GM23338 (cell line): ENCODE measurements at regions not wholly inside any gene's neighbourhood (a gene's known extent, or its start where the extent isn't known, plus 50 kb on each side); places are given as distances from the start of the nearest gene placed in this dataset.

Experiments
- ATAC-seq: fragments of 200-7000 bp; cut with Tn5 transposase; 3 replicates; pipeline ENCODE4 v1.9.1; 2020
- DNase-seq: peaks from one replicate; pipeline ENCODE4 v3.0.0-alpha.2; 2015; ENCODE audit warnings: low spot score
- H2AFZ ChIP-seq: fragments of 200-600 bp; sonication (generic); 2 replicates; pipeline ENCODE4 v1.8.0; 2016; ENCODE audit warnings: antibody characterized with exemption, mild to moderate bottlenecking, moderate library complexity
- H3F3A ChIP-seq: fragments of 200-600 bp; sonication (generic); replicated peaks from 2 replicates; pipeline ENCODE4 v1.8.0; 2017; ENCODE audit warnings: antibody characterized with exemption, mixed run types, low read depth
- H3K27ac ChIP-seq: fragments of 200-600 bp; sonication (generic); 2 replicates; pipeline ENCODE4 v1.6.1; 2016; ENCODE audit warnings: low read depth
- H3K27me3 ChIP-seq: fragments of 200-600 bp; sonication (generic); 2 replicates; pipeline ENCODE4 v1.8.0; 2016; ENCODE audit warnings: mild to moderate bottlenecking, mixed run types, moderate library complexity; ENCODE audit not compliant: insufficient read depth
- H3K36me3 ChIP-seq: fragments of 200-600 bp; sonication (generic); 2 replicates; pipeline ENCODE4 v1.8.0; 2016; ENCODE audit warnings: mild to moderate bottlenecking; ENCODE audit not compliant: insufficient read depth
- H3K4me1 ChIP-seq: fragments of 200-600 bp; sonication (generic); 2 replicates; pipeline ENCODE4 v1.8.0; 2016; ENCODE audit warnings: mild to moderate bottlenecking, moderate library complexity; ENCODE audit not compliant: insufficient read depth
- H3K4me2 ChIP-seq: fragments of 200-600 bp; sonication (generic); 2 replicates; pipeline ENCODE4 v1.7.1; 2017; ENCODE audit warnings: mixed run types
- H3K4me3 ChIP-seq: fragments of 200-600 bp; sonication (generic); 2 replicates; pipeline ENCODE4 v1.6.1; 2016; ENCODE audit warnings: mixed run types
- H3K79me2 ChIP-seq: fragments of 200-600 bp; sonication (generic); replicated peaks from 2 replicates; pipeline ENCODE4 v1.8.0; 2017; ENCODE audit warnings: mild to moderate bottlenecking; ENCODE audit not compliant: insufficient read depth
- H3K9me2 ChIP-seq: fragments of 200-600 bp; sonication (generic); 2 replicates; pipeline ENCODE4 v1.8.0; 2017; ENCODE audit not compliant: insufficient read depth
- H4K20me1 ChIP-seq: fragments of 200-600 bp; sonication (generic); replicated peaks from 2 replicates; pipeline ENCODE4 v1.8.0; 2017; ENCODE audit warnings: mild to moderate bottlenecking; ENCODE audit not compliant: insufficient read depth
- H3K27ac Mint-ChIP-seq: 2 replicates; pipeline ENCODE4 v1.8.0; 2020; ENCODE audit warnings: inconsistent platforms, mild to moderate bottlenecking, moderate library complexity, mixed read lengths
- H3K27me3 Mint-ChIP-seq: 3 replicates; pipeline ENCODE4 v1.8.0; 2022; ENCODE audit warnings: low read depth, mild to moderate bottlenecking, moderate library complexity, mixed read lengths, inconsistent platforms; ENCODE audit not compliant: insufficient read depth, poor library complexity
- H3K36me3 Mint-ChIP-seq: 3 replicates; pipeline ENCODE4 v1.8.0; 2021; ENCODE audit warnings: low read depth, mild to moderate bottlenecking, inconsistent platforms, moderate library complexity, mixed read lengths
- H3K4me1 Mint-ChIP-seq: 3 replicates; pipeline ENCODE4 v1.8.0; 2020; ENCODE audit warnings: mild to moderate bottlenecking, inconsistent platforms, mixed read lengths
- H3K4me3 Mint-ChIP-seq: 3 replicates; pipeline ENCODE4 v1.8.0; 2021; ENCODE audit warnings: moderate library complexity, mild to moderate bottlenecking, inconsistent platforms, mixed read lengths
- H3K9me3 Mint-ChIP-seq: 3 replicates; pipeline ENCODE4 v1.8.0; 2020; ENCODE audit warnings: moderate library complexity, mild to moderate bottlenecking, inconsistent platforms, mixed read lengths
- CREB1 ChIP-seq: fragments of 250-450 bp; sonication (Bioruptor Pico); IDR thresholded peaks from 2 replicates; pipeline ENCODE4 v1.5.0; 2020; ENCODE audit warnings: low read depth, mild to moderate bottlenecking, moderate library complexity
- ETS1 ChIP-seq: IDR thresholded peaks from 2 replicates; pipeline ENCODE4 v1.6.1; 2016; ENCODE audit warnings: antibody characterized with exemption
- EZH2 ChIP-seq: fragments of 200-600 bp; sonication (generic); IDR thresholded peaks from one replicate; pipeline ENCODE4 v1.8.0; 2017; ENCODE audit warnings: antibody characterized with exemption, mild to moderate bottlenecking, low read depth; ENCODE audit not compliant: unreplicated experiment
- EZH2phosphoT487 ChIP-seq: fragments of 200-600 bp; sonication (generic); IDR thresholded peaks from one replicate; pipeline ENCODE4 v1.8.1; 2018; ENCODE audit warnings: antibody characterized with exemption; ENCODE audit not compliant: unreplicated experiment
- NANOG ChIP-seq: IDR thresholded peaks from 2 replicates; pipeline ENCODE4 v1.6.1; 2016; ENCODE audit warnings: antibody characterized with exemption, borderline replicate concordance
- POLR2AphosphoS5 ChIP-seq: IDR thresholded peaks from 2 replicates; pipeline ENCODE4 v1.6.1; 2016; ENCODE audit warnings: antibody characterized with exemption, low read depth
- STAT1 ChIP-seq: IDR thresholded peaks from one replicate; pipeline ENCODE4 v1.6.1; 2016; ENCODE audit warnings: antibody characterized with exemption; ENCODE audit not compliant: unreplicated experiment
- ZNF114 ChIP-seq: fragments of 250-450 bp; sonication (Bioruptor Pico); IDR thresholded peaks from 2 replicates; pipeline ENCODE4 v1.5.0; 2020; ENCODE audit warnings: mild to moderate bottlenecking, moderate library complexity
- TF ChIP-seq, protein P1 (sequence below): fragments of 250-450 bp; sonication (Bioruptor Pico); IDR thresholded peaks from 2 replicates; pipeline ENCODE4 v1.5.0; 2020; ENCODE audit warnings: mild to moderate bottlenecking, moderate library complexity
- TF ChIP-seq, protein P2 (sequence below): IDR thresholded peaks from one replicate; pipeline ENCODE4 v1.6.1; 2018; ENCODE audit warnings: antibody characterized with exemption; ENCODE audit not compliant: unreplicated experiment

DNA sequence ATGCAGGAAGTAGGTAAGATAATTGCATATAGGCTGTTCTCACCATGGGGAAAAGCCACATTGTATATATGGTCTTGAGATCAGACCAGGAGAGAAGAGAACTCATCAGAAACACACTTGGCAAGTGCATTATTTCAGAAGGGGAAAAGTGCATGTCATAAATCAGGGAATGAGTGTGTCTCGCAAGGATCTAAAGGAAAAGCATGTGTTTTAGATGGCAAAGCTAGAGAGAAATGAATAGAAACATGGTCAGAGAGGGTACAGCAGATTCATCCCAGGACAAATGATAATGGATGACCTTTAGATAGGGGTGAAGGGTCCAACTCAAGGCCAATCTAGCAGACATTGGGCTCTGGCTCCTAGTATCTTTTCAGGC is 230.2 kb upstream of the NAV3 start (continued):
- TF ChIP-seq, protein P1, sequence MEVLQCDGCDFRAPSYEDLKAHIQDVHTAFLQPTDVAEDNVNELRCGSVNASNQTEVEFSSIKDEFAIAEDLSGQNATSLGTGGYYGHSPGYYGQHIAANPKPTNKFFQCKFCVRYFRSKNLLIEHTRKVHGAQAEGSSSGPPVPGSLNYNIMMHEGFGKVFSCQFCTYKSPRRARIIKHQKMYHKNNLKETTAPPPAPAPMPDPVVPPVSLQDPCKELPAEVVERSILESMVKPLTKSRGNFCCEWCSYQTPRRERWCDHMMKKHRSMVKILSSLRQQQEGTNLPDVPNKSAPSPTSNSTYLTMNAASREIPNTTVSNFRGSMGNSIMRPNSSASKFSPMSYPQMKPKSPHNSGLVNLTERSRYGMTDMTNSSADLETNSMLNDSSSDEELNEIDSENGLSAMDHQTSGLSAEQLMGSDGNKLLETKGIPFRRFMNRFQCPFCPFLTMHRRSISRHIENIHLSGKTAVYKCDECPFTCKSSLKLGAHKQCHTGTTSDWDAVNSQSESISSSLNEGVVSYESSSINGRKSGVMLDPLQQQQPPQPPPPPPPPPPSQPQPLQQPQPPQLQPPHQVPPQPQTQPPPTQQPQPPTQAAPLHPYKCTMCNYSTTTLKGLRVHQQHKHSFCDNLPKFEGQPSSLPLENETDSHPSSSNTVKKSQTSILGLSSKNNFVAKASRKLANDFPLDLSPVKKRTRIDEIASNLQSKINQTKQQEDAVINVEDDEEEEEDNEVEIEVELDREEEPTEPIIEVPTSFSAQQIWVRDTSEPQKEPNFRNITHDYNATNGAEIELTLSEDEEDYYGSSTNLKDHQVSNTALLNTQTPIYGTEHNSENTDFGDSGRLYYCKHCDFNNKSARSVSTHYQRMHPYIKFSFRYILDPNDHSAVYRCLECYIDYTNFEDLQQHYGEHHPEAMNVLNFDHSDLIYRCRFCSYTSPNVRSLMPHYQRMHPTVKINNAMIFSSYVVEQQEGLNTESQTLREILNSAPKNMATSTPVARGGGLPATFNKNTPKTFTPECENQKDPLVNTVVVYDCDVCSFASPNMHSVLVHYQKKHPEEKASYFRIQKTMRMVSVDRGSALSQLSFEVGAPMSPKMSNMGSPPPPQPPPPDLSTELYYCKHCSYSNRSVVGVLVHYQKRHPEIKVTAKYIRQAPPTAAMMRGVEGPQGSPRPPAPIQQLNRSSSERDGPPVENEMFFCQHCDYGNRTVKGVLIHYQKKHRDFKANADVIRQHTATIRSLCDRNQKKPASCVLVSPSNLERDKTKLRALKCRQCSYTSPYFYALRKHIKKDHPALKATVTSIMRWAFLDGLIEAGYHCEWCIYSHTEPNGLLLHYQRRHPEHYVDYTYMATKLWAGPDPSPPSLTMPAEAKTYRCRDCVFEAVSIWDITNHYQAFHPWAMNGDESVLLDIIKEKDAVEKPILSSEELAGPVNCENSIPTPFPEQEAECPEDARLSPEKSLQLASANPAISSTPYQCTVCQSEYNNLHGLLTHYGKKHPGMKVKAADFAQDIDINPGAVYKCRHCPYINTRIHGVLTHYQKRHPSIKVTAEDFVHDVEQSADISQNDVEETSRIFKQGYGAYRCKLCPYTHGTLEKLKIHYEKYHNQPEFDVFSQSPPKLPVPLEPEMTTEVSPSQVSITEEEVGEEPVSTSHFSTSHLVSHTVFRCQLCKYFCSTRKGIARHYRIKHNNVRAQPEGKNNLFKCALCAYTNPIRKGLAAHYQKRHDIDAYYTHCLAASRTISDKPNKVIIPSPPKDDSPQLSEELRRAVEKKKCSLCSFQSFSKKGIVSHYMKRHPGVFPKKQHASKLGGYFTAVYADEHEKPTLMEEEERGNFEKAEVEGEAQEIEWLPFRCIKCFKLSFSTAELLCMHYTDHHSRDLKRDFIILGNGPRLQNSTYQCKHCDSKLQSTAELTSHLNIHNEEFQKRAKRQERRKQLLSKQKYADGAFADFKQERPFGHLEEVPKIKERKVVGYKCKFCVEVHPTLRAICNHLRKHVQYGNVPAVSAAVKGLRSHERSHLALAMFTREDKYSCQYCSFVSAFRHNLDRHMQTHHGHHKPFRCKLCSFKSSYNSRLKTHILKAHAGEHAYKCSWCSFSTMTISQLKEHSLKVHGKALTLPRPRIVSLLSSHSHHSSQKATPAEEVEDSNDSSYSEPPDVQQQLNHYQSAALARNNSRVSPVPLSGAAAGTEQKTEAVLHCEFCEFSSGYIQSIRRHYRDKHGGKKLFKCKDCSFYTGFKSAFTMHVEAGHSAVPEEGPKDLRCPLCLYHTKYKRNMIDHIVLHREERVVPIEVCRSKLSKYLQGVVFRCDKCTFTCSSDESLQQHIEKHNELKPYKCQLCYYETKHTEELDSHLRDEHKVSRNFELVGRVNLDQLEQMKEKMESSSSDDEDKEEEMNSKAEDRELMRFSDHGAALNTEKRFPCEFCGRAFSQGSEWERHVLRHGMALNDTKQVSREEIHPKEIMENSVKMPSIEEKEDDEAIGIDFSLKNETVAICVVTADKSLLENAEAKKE (CRISPR knock-in tag), result no peak
- TF ChIP-seq POLR2AphosphoS5 (no peak), ZNF114 (CRISPR knock-in tag) (no peak), NANOG (no peak), EZH2 (no peak), EZH2phosphoT487 (no peak), ETS1 (no peak)

- H3K4me3 Mint-ChIP-seq, result no peak overlapping the region
- ATAC-seq (no peak), DNase-seq (no peak)
- H3K4me1 Mint-ChIP-seq, result no peaks in the 10 kb centered on the region
- Histone ChIP-seq H4K20me1 (no peaks in the 10 kb centered on the region), H3K27ac (no peak overlapping the region), H3F3A (no peaks in the 10 kb centered on the region), H3K4me2 (no peak overlapping the region), H3K36me3 (no peaks in the 10 kb centered on the region), H3K4me1 (no peaks in the 10 kb centered on the region), H3K27me3 (no peaks in the 10 kb centered on the region), H2AFZ (no peak overlapping the region), H3K9me2 (no peaks in the 10 kb centered on the region), H3K79me2 (no peaks in the 10 kb centered on the region), H3K4me3 (no peak overlapping the region)
- H3K36me3 Mint-ChIP-seq, result no peaks in the 10 kb centered on the region
- no peak overlapping the region for H3K27ac Mint-ChIP-seq
- H3K27me3 Mint-ChIP-seq, result no peaks in the 10 kb centered on the region
- no peaks in the 10 kb centered on the region for H3K9me3 Mint-ChIP-seq
- TF ChIP-seq, protein P2, sequence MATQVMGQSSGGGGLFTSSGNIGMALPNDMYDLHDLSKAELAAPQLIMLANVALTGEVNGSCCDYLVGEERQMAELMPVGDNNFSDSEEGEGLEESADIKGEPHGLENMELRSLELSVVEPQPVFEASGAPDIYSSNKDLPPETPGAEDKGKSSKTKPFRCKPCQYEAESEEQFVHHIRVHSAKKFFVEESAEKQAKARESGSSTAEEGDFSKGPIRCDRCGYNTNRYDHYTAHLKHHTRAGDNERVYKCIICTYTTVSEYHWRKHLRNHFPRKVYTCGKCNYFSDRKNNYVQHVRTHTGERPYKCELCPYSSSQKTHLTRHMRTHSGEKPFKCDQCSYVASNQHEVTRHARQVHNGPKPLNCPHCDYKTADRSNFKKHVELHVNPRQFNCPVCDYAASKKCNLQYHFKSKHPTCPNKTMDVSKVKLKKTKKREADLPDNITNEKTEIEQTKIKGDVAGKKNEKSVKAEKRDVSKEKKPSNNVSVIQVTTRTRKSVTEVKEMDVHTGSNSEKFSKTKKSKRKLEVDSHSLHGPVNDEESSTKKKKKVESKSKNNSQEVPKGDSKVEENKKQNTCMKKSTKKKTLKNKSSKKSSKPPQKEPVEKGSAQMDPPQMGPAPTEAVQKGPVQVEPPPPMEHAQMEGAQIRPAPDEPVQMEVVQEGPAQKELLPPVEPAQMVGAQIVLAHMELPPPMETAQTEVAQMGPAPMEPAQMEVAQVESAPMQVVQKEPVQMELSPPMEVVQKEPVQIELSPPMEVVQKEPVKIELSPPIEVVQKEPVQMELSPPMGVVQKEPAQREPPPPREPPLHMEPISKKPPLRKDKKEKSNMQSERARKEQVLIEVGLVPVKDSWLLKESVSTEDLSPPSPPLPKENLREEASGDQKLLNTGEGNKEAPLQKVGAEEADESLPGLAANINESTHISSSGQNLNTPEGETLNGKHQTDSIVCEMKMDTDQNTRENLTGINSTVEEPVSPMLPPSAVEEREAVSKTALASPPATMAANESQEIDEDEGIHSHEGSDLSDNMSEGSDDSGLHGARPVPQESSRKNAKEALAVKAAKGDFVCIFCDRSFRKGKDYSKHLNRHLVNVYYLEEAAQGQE, result no peak
- TF ChIP-seq CREB1 (CRISPR knock-in tag) (no peak), STAT1 (no peak)
Measured at GRCh38 chr12:77599782-77600467, 230.8 kb upstream of the NAV3 start.
